ENCODE measurements at regions not wholly inside any gene's neighbourhood (a gene's known extent, or its start where the extent isn't known, plus 50 kb on each side); places are given as distances from the start of the nearest gene placed in this dataset.

GRCh38 chr20:56178219-56178618 is 70.3 kb upstream of the MC3R start:
- no peak for DNase-seq

- no peak for DNase-seq
Observed at GRCh38 chr20:56179051-56179450, 69.5 kb upstream of the MC3R start.

GRCh38 chr20:56181583-56181982 is 66.9 kb upstream of the MC3R start:
- DNase-seq = peak; percentile 28

GRCh38 chr20:56187534-56188165 is 60.9 kb upstream of the MC3R start:
- DNase-seq = peak; percentile 60

- DNase-seq = no peak
Observed at GRCh38 chr20:56194042-56194441, 54.5 kb upstream of the MC3R start.

GRCh38 chr20:56195946-56196345 is 52.6 kb upstream of the MC3R start:
- DNase-seq = no peak

Data from NCI-H82 (cell line).